OCI-LY1 (cell line): ENCODE measurements at regions not wholly inside any gene's neighbourhood (a gene's known extent, or its start where the extent isn't known, plus 50 kb on each side); places are given as distances from the start of the nearest gene placed in this dataset.
"Not testable (repeated sequence)": the region's sequence is repeated elsewhere in the genome, so short reads cannot be mapped to it uniquely, and the experiment has no call there.

Experiments used
- H2AFZ ChIP-seq: fragments of 200-600 bp; sonication (generic), shearing (Covaris generic); 2 replicates; pipeline ENCODE4 v1.6.0; 2014; ENCODE audit warnings: antibody characterized with exemption, mild to moderate bottlenecking, low read length
- H3F3A ChIP-seq: fragments of 200-600 bp; sonication (generic), shearing (Covaris generic); 2 replicates; pipeline ENCODE4 v1.6.0; 2014; ENCODE audit warnings: mild to moderate bottlenecking, antibody characterized with exemption, low read length, moderate library complexity; ENCODE audit not compliant: insufficient read depth
- H3K27ac ChIP-seq: fragments of 200-600 bp; sonication (generic); 2 replicates; pipeline ENCODE4 v1.5.1; 2014; ENCODE audit warnings: low read length, mixed run types, mild to moderate bottlenecking, low read depth; ENCODE audit not compliant: poor library complexity, severe bottlenecking
- H3K27me3 ChIP-seq: fragments of 200-600 bp; sonication (generic); 2 replicates; pipeline ENCODE4 v1.6.0; 2014; ENCODE audit warnings: antibody characterized with exemption, mild to moderate bottlenecking, low read length, moderate library complexity; ENCODE audit not compliant: insufficient read depth
- H3K36me3 ChIP-seq: fragments of 200-600 bp; sonication (generic); 2 replicates; pipeline ENCODE4 v1.6.1; 2014; ENCODE audit warnings: mild to moderate bottlenecking, antibody characterized with exemption, low read length, moderate library complexity, mixed read lengths; ENCODE audit not compliant: insufficient read depth
- H3K4me1 ChIP-seq: fragments of 200-600 bp; sonication (generic); 2 replicates; pipeline ENCODE4 v1.5.1; 2014; ENCODE audit warnings: mild to moderate bottlenecking, low read length, moderate library complexity; ENCODE audit not compliant: insufficient read depth, severe bottlenecking
- H3K4me2 ChIP-seq: fragments of 200-600 bp; sonication (generic), shearing (Covaris generic); 2 replicates; pipeline ENCODE4 v1.6.1; 2014; ENCODE audit warnings: low read length
- H3K4me3 ChIP-seq: fragments of 200-600 bp; sonication (generic); 2 replicates; pipeline ENCODE4 v1.5.1; 2014; ENCODE audit warnings: low read length, low read depth, mild to moderate bottlenecking, mixed read lengths; ENCODE audit not compliant: poor library complexity, severe bottlenecking
- H3K79me2 ChIP-seq: fragments of 200-600 bp; shearing (Covaris generic); 2 replicates; pipeline ENCODE4 v1.6.1; 2016; ENCODE audit warnings: mixed run types, low read length, mixed read lengths; ENCODE audit not compliant: insufficient read depth
- H3K9ac ChIP-seq: fragments of 200-600 bp; sonication (generic), shearing (Covaris generic); 2 replicates; pipeline ENCODE4 v1.6.1; 2014; ENCODE audit warnings: mild to moderate bottlenecking, low read length, mixed read lengths
- H3K9me2 ChIP-seq: fragments of 200-600 bp; sonication (generic), shearing (Covaris generic); 2 replicates; pipeline ENCODE4 v1.6.1; 2014; ENCODE audit warnings: low read depth, mild to moderate bottlenecking, low read length, mixed read lengths
- H3K9me3 ChIP-seq: fragments of 200-600 bp; shearing (Covaris generic); 2 replicates; pipeline ENCODE4 v1.6.1; 2014; ENCODE audit warnings: low read length, mixed read lengths
- H4K20me1 ChIP-seq: fragments of 200-600 bp; sonication (generic), shearing (Covaris generic); 2 replicates; pipeline ENCODE4 v1.6.0; 2016; ENCODE audit warnings: mild to moderate bottlenecking, low read length; ENCODE audit not compliant: insufficient read depth
- CTCF ChIP-seq: fragments of 200-600 bp; sonication (generic), shearing (Covaris generic); IDR thresholded peaks from 2 replicates; pipeline ENCODE4 v1.5.1; 2017; ENCODE audit warnings: mild to moderate bottlenecking, antibody characterized with exemption, low read length, moderate library complexity, mixed read lengths
- EZH2 ChIP-seq: fragments of 200-600 bp; sonication (generic), shearing (Covaris generic); IDR thresholded peaks from 2 replicates; pipeline ENCODE4 v1.8.0; 2017; ENCODE audit warnings: borderline replicate concordance, mixed run types, mild to moderate bottlenecking, antibody characterized with exemption, low read length, moderate library complexity, mixed read lengths

- H3K27me3 ChIP-seq, H3K9ac ChIP-seq, H2AFZ ChIP-seq, H3K9me2 ChIP-seq, H3K79me2 ChIP-seq, H3K4me3 ChIP-seq, H3K36me3 ChIP-seq, H3F3A ChIP-seq, H3K9me3 ChIP-seq, H4K20me1 ChIP-seq, H3K27ac ChIP-seq, H3K4me2 ChIP-seq: not testable (repeated sequence)
- peaks cover 14% of the 10 kb centered on the region for H3K4me1 ChIP-seq
Observed at GRCh38 chr14:105681606-105682185, 155.3 kb downstream of the TMEM121 start.

- H4K20me1 ChIP-seq, H3K36me3 ChIP-seq, H3K79me2 ChIP-seq, H3K27me3 ChIP-seq, H3K9me3 ChIP-seq, H2AFZ ChIP-seq, H3K4me2 ChIP-seq, H3F3A ChIP-seq, H3K4me3 ChIP-seq, H3K9me2 ChIP-seq: not testable (repeated sequence)
- Histone ChIP-seq H3K9ac (peak overlapping the region; percentile 53; the same call in 1 of the 2 replicates), H3K27ac (peak overlapping the region; percentile 74), H3K4me1 (peaks cover 14% of the 10 kb centered on the region)
Observed at GRCh38 chr14:105682442-105682841, 156.1 kb downstream of the TMEM121 start.

DNA sequence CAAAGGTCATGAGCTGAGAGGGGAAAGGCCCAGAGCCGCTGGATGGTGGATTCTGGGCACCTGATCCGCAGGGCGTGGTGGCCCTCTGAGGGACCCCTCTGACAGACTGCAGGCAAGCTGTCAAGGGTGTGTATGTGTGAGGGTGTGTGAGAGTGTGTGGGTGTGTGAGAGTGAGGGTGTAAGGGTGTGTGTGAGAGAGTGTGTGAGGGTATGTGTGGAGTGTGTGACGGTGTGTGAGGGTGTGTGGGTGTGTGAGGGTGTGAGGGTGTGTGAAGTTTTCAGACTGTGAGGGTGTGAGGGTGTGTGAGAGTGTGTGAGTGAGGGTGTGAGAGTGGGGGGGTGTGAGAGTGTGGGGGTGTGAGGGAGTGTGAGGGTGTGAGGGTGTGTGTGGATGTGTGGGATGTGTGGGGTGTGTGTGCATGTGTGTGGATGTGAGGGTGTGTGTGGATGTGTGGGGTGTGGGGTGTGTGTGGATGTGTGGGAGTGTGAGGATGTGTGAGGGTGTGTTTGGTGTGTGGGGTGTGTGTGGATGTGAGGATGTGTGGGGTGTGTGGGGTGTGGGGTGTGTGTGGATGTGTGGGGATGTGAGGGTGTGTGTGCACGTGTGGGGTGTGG lies 156.7 kb downstream of the TMEM121 start:
- H3K4me2 ChIP-seq, result no peak overlapping the region
- no peaks in the 10 kb centered on the region for H3K27me3 ChIP-seq
- no peaks in the 10 kb centered on the region for H4K20me1 ChIP-seq
- H3K9me3 ChIP-seq, result no peaks in the 10 kb centered on the region
- no peaks in the 10 kb centered on the region for H3K9me2 ChIP-seq
- no peak overlapping the region for H2AFZ ChIP-seq
- H3K79me2 ChIP-seq, result no peaks in the 10 kb centered on the region
- no peaks in the 10 kb centered on the region for H3K36me3 ChIP-seq
- peaks cover 18% of the 10 kb centered on the region for H3K4me1 ChIP-seq
- H3K4me3 ChIP-seq, result no peak overlapping the region
- no peak overlapping the region for H3K27ac ChIP-seq
- no peaks in the 10 kb centered on the region for H3F3A ChIP-seq
- TF ChIP-seq CTCF (no peak), EZH2 (no peak)
- H3K9ac ChIP-seq, result no peak overlapping the region

DNA sequence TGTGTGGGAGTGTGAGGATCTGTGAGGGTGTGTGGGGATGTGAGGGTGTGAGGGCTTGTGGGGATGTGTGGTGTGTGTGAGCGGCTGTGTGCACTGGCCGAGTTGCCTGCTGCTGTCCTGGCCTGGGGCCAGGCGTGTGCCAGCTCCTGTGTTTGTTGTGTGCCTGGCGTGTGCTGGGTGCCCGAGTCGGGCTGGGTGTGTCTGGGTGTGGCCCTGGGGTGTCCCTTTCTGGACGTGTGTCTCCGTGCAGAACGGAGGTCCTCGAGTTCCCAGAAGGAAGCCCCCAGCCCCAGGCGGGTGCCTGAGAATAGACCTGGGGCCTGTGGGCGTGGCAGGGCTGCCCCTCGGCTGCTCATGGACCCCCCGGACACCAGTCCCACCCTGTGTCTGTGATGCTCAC lies 157.7 kb downstream of the TMEM121 start:
- peaks cover 20% of the 10 kb centered on the region for H3K4me1 ChIP-seq
- not testable (repeated sequence) for H3K9ac ChIP-seq, H3F3A ChIP-seq, H3K27me3 ChIP-seq, H3K36me3 ChIP-seq, H3K9me3 ChIP-seq, H2AFZ ChIP-seq, H3K9me2 ChIP-seq, H3K79me2 ChIP-seq, H3K4me3 ChIP-seq, H3K27ac ChIP-seq, H4K20me1 ChIP-seq, H3K4me2 ChIP-seq

GRCh38 chr14:105684597-105684996 lies 158.2 kb downstream of the TMEM121 start:
- H3K4me3 ChIP-seq, H3K9ac ChIP-seq, H3K9me3 ChIP-seq, H4K20me1 ChIP-seq, H3K27me3 ChIP-seq, H3K4me2 ChIP-seq, H3K79me2 ChIP-seq, H3K36me3 ChIP-seq, H3K27ac ChIP-seq, H2AFZ ChIP-seq, H3F3A ChIP-seq, H3K9me2 ChIP-seq: not testable (repeated sequence)
- peaks cover 20% of the 10 kb centered on the region for H3K4me1 ChIP-seq
